ENCODE measurements at regions not wholly inside any gene's neighbourhood (a gene's known extent, or its start where the extent isn't known, plus 50 kb on each side); places are given as distances from the start of the nearest gene placed in this dataset.

- no peak for DNase-seq (ENCODE audit: low read depth)
Observed at GRCh38 chr18:43213816-43214215, 63.5 kb downstream of the SYT4 start.

DNA sequence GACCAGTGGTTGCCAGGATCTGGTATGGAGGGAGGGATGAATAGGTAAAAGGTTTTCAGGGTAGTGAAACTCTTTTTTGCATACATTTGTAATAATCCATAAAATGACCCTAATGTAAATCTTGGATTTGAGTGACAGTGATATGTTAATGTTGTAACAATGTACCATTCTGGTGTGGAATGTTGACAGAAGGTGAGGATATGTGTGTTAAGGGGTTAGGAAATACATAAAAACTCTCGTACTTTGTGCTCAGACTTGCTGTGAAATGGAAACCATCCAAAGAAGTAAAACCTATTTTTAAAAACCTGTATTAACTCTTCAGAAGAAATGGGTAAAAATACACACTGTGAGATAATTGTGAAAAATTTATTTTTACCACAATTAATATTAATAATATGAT lies 66.2 kb downstream of the SYT4 start:
- DNase-seq (ENCODE audit: low read depth), result no peak

DNA sequence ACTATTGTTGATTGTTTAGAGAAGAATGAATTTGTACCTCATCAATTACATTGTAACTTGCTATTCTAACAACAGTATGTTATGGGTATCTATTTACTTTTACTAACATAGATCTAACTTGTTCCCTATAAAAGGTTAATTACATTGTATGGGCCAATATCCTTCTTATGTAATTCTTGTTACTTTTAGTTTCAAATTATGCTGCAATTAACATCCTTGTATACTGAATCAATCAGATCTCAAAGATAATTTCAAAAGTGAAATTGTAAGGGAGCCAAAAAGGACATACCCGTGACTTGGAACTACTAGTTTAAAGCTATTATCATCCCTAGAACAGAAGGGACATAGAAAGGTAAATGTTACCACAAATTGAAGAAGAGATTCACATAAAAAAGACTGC lies 79.9 kb upstream of the RIT2 start:
- no peak for DNase-seq (ENCODE audit: low read depth)

GRCh38 chr18:43193336-43193735 lies 77.9 kb upstream of the RIT2 start:
- no peak for DNase-seq (ENCODE audit: low read depth)

GRCh38 chr18:43192408-43192807 lies 76.9 kb upstream of the RIT2 start:
- DNase-seq (ENCODE audit: low read depth), result peak; percentile 13

- no peak for DNase-seq (ENCODE audit: low read depth)
Observed at GRCh38 chr18:43181711-43182110, 66.2 kb upstream of the RIT2 start.

GRCh38 chr18:43180814-43181213 lies 65.3 kb upstream of the RIT2 start:
- DNase-seq (ENCODE audit: low read depth), result no peak

DNA sequence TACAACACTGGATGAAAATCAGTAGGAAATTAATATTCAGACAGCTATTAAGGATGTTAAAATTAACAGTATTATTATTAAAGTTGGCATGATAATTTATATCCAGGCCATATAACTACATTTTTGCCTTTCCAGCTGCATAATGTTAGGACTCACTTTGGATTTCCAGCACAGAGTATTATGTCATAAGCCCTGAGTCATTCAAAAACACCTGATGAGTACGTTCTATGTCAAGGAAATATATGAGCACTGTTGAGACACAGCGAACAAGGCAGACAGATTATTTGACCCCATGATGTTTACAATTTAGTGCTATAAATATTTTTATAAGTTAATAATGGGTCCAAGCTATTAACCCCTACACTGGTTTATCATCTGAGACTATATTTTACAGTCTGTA lies 59.8 kb upstream of the RIT2 start:
- DNase-seq (ENCODE audit: low read depth), result no peak

DNA sequence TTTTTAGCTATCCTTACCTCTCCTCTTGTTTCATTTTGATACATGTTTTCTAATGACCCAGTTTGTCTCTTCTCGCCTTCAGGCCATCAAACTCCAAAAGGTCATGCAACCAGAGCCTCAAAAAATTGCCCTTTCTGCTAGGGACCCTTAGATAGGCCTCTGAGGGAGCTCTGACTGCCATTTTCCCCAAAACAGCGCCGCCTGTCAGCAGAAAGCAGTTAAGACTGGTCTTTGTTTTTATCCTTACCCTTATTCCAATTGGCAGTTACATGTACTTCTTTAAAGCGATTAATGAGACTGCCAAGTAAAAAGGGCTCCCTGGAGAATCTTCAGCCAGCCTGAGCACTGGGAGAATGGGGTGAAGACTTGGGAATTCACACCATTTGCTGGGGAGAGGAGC lies 55.1 kb upstream of the RIT2 start:
- no peak for DNase-seq (ENCODE audit: low read depth)
